IMR-90 (cell line): ENCODE measurements at regions not wholly inside any gene's neighbourhood (a gene's known extent, or its start where the extent isn't known, plus 50 kb on each side); places are given as distances from the start of the nearest gene placed in this dataset.

Source experiments
- ATAC-seq: fragments of 200-7000 bp; cut with Tn5 transposase; 2 replicates; pipeline ENCODE4 v1.9.1; 2020; ENCODE audit warnings: low read depth, mild to moderate bottlenecking, moderate library complexity
- BruUV-seq: library from RNA; stranded (reverse); fragments of 400-500 nt; replicated peaks from 2 replicates; lab custom pipeline; 2021; lab: Mats Ljungman, UMichigan
- CTCF ChIA-PET: fragments of 300-600 bp; formaldehyde crosslinking; extraction: SDS; loops from one replicate; lab custom pipeline; 2021; ENCODE audit warnings: antibody characterized with exemption; lab: Yijun Ruan, JAX
- POLR2A ChIA-PET: fragments of 300-600 bp; sonication (Branson Sonifier 250); formaldehyde crosslinking; loops from one replicate; lab custom pipeline; 2022; ENCODE audit warnings: antibody characterized with exemption; ENCODE audit not compliant: unreplicated experiment; lab: Charles Lee
- DNase-seq: peaks from one replicate; pipeline ENCODE4 v3.0.0; 2013
- H2AFZ ChIP-seq: replicated peaks from 2 replicates; pipeline ENCODE3; 2013; ENCODE audit warnings: low read length, mild to moderate bottlenecking; ENCODE audit not compliant: poor library complexity
- H2AK5ac ChIP-seq: 2 replicates; pipeline ENCODE4 v1.6.1; 2013; ENCODE audit warnings: low read depth, low read length, inconsistent platforms
- H2AK9ac ChIP-seq: replicated peaks from 2 replicates; pipeline ENCODE3; 2013; ENCODE audit warnings: mild to moderate bottlenecking, low read depth, low read length, moderate library complexity; ENCODE audit not compliant: poor library complexity
- H2BK120ac ChIP-seq: 2 replicates; pipeline ENCODE4 v1.6.1; 2013; ENCODE audit warnings: low read depth, low read length, inconsistent platforms
- H2BK15ac ChIP-seq: 3 replicates; pipeline ENCODE4 v1.6.1; 2013; ENCODE audit warnings: low read depth, low read length, inconsistent platforms
- H2BK20ac ChIP-seq: 2 replicates; pipeline ENCODE4 v1.6.1; 2013; ENCODE audit warnings: low read depth, mild to moderate bottlenecking, inconsistent platforms, low read length, moderate library complexity
- H2BK5ac ChIP-seq: 2 replicates; pipeline ENCODE4 v1.6.1; 2013; ENCODE audit warnings: mild to moderate bottlenecking, low read depth, low read length, inconsistent platforms; ENCODE audit not compliant: poor library complexity, severe bottlenecking
- H3K14ac ChIP-seq: replicated peaks from 2 replicates; pipeline ENCODE4 v1.6.1; 2013; ENCODE audit warnings: low read depth, low read length, inconsistent platforms
- H3K18ac ChIP-seq: 2 replicates; pipeline ENCODE4 v1.6.1; 2013; ENCODE audit warnings: low read depth, low read length, control low read depth
- H3K23ac ChIP-seq: 2 replicates; pipeline ENCODE4 v1.6.1; 2013; ENCODE audit warnings: low read depth, low read length, inconsistent platforms
- H3K27ac ChIP-seq: 2 replicates; pipeline ENCODE4 v1.5.1; 2013; ENCODE audit warnings: mild to moderate bottlenecking, control low read depth, low read length; ENCODE audit not compliant: insufficient read depth
- H3K27me3 ChIP-seq: 2 replicates; pipeline ENCODE4 v1.6.1; 2013; ENCODE audit warnings: low read length; ENCODE audit not compliant: control insufficient read depth, insufficient read depth
- H3K36me3 ChIP-seq: 2 replicates; pipeline ENCODE4 v1.6.1; 2013; ENCODE audit warnings: low read length, mixed read lengths; ENCODE audit not compliant: control insufficient read depth, insufficient read depth
- H3K4ac ChIP-seq: 2 replicates; pipeline ENCODE4 v1.6.1; 2013; ENCODE audit warnings: low read depth, low read length, inconsistent platforms
- H3K4me1 ChIP-seq: 2 replicates; pipeline ENCODE4 v1.6.1; 2013; ENCODE audit warnings: low read length, mixed read lengths; ENCODE audit not compliant: control insufficient read depth, insufficient read depth
- H3K4me2 ChIP-seq: 2 replicates; pipeline ENCODE4 v1.6.1; 2013; ENCODE audit warnings: low read depth, mild to moderate bottlenecking, control low read depth, low read length, moderate library complexity
- H3K4me3 ChIP-seq: 2 replicates; pipeline ENCODE4 v1.5.1; 2013; ENCODE audit warnings: low read depth, mild to moderate bottlenecking, control low read depth, low read length, moderate library complexity; ENCODE audit not compliant: insufficient read depth
- H3K56ac ChIP-seq: 2 replicates; pipeline ENCODE4 v1.6.1; 2013; ENCODE audit warnings: low read length, inconsistent platforms; ENCODE audit not compliant: insufficient read depth; ENCODE audit errors: extremely low read depth
- H3K79me1 ChIP-seq, 2 experiments: 2 replicates each; pipeline ENCODE4 v1.6.1; 2013; ENCODE audit warnings: low read length in 2 of 2, inconsistent platforms in 1 of 2, low read depth in 1 of 2
- H3K9ac ChIP-seq: 2 replicates; pipeline ENCODE4 v1.6.1; 2013; ENCODE audit warnings: low read depth, low read length, control low read depth
- H3K9me1 ChIP-seq: 2 replicates; pipeline ENCODE4 v1.6.1; 2013; ENCODE audit warnings: low read length, inconsistent platforms; ENCODE audit not compliant: insufficient read depth
- H3K9me3 ChIP-seq: 2 replicates; pipeline ENCODE4 v1.6.1; 2013; ENCODE audit warnings: low read length; ENCODE audit not compliant: control insufficient read depth, insufficient read depth
- H4K20me1 ChIP-seq: 2 replicates; pipeline ENCODE4 v1.6.1; 2013; ENCODE audit warnings: low read length, inconsistent platforms; ENCODE audit not compliant: insufficient read depth
- H4K5ac ChIP-seq: 2 replicates; pipeline ENCODE4 v1.6.1; 2013; ENCODE audit warnings: mild to moderate bottlenecking, low read depth, low read length, control low read depth
- H4K8ac ChIP-seq, 2 experiments: 2 replicates each; pipeline ENCODE4 v1.6.1; 2013; ENCODE audit warnings: low read depth in 2 of 2, low read length in 2 of 2, control low read depth in 1 of 2, inconsistent platforms in 1 of 2
- H4K91ac ChIP-seq: 2 replicates; pipeline ENCODE4 v1.6.1; 2013; ENCODE audit warnings: low read depth, low read length, inconsistent platforms; ENCODE audit not compliant: insufficient read depth
- BHLHE40 ChIP-seq: fragments of 150-350 bp; IDR thresholded peaks from 2 replicates; pipeline ENCODE4 v1.6.1; 2016; ENCODE audit warnings: mild to moderate bottlenecking, low read depth, low read length
- ELK1 ChIP-seq: fragments of 150-350 bp; IDR thresholded peaks from 2 replicates; pipeline ENCODE4 v1.6.1; 2016; ENCODE audit warnings: low read depth, mild to moderate bottlenecking, low read length, moderate library complexity, borderline replicate concordance
- POLR2A ChIP-seq: IDR thresholded peaks from 2 replicates; pipeline ENCODE4 v1.6.1; 2012; ENCODE audit warnings: mild to moderate bottlenecking, low read depth, low read length
- USF2 ChIP-seq: fragments of 150-350 bp; IDR thresholded peaks from 2 replicates; pipeline ENCODE4 v1.6.1; 2017; ENCODE audit warnings: mild to moderate bottlenecking, antibody characterized with exemption, low read length, low read depth
- WGBS, 2 experiments: methylation state at CpG; one replicate each; pipeline versions ENCODE4 v1.1.5 to v1.1.7; 2013; ENCODE audit warnings: missing lambda C conversion rate in 2 of 2; ENCODE audit not compliant: insufficient read length in 1 of 2; ENCODE audit errors: extremely low coverage in 2 of 2; 5-methylcytosine and 5-hydroxymethylcytosine counted together
- dilution Hi-C: fragments of 300-500 bp; cut with HindIII; formaldehyde crosslinking; loops from one replicate; pipeline ENCODE4 v1.14.3; 2018; ENCODE audit warnings: low sequenced_read_pairs; ENCODE audit not compliant: unreplicated experiment
- in situ Hi-C: fragments of 300-500 bp; cut with MboI; formaldehyde crosslinking; loops from 3 replicates; pipeline ENCODE4 v1.14.3; 2019; ENCODE audit warnings: low sequenced_read_pairs, inconsistent platforms, mixed read lengths
- intact Hi-C: fragments of 100-400 bp; cut with micrococcal nuclease; formaldehyde crosslinking; loops from 2 replicates; pipeline ENCODE4 v1.10.0; 2022

- Histone ChIP-seq H3K18ac (peak overlapping the region; percentile 82; the same call in 1 of the 2 replicates), H3K14ac (no peak overlapping the region), H4K8ac (no peak overlapping the region), H3K36me3 (no peaks in the 10 kb centered on the region), H3K79me1 (no peaks in the 10 kb centered on the region), H3K9me3 (no peaks in the 10 kb centered on the region), H3K4me1 (peaks cover 2% of the 10 kb centered on the region; the same call in 1 of the 2 replicates), H2BK120ac (no peak overlapping the region), H2BK15ac (no peak overlapping the region), H3K4ac (no peak overlapping the region), H3K56ac (no peak overlapping the region), H4K5ac (peak overlapping the region; percentile 53; the same call in 1 of the 2 replicates), H2AFZ (no peak overlapping the region), H3K9me1 (no peaks in the 10 kb centered on the region), H3K27me3 (no peaks in the 10 kb centered on the region), H3K9ac (no peak overlapping the region), H2AK5ac (0 out of 2 replicates have a peak overlapping the region, but pooled peaks have one; percentile 38), H2AK9ac (no peak overlapping the region), H4K91ac (no peak overlapping the region), H3K23ac (no peak overlapping the region), H3K4me2 (no peak overlapping the region), H4K20me1 (no peaks in the 10 kb centered on the region), H2BK5ac (no peak overlapping the region), H3K4me3 (no peak overlapping the region), H3K27ac (no peak overlapping the region), H2BK20ac (no peak overlapping the region)
- ChIA-PET CTCF (interaction anchor here (1.1 kb wide), 1 partner anchor 10 kb away, joined by 3 read pairs; no protein-coding TSS in a partner anchor), POLR2A (no interaction called here)
- no CpG with 5 or more reads among the region's 1 CpG for WGBS, 2 experiments
- in situ Hi-C loops (no loop called here), intact Hi-C loops (no loop called here), dilution Hi-C loops (no loop called here)
- DNase-seq: no peak
- no peak for TF ChIP-seq BHLHE40
- TF ChIP-seq ELK1: no peak
- no peak for TF ChIP-seq POLR2A
- TF ChIP-seq USF2: no peak
- no peak for ATAC-seq
- BruUV-seq: no TSS peak
These were observed 179.9 kb upstream of the NR3C1 start for GRCh38 chr5:143583409-143583808.
